ENCODE measurements at regions not wholly inside any gene's neighbourhood (a gene's known extent, or its start where the extent isn't known, plus 50 kb on each side); places are given as distances from the start of the nearest gene placed in this dataset.
A peak's percentile ranks its signal among the peaks of the same experiment; 100 is the strongest.
"Not testable (repeated sequence)": the region's sequence is repeated elsewhere in the genome, so short reads cannot be mapped to it uniquely, and the experiment has no call there.

DNA sequence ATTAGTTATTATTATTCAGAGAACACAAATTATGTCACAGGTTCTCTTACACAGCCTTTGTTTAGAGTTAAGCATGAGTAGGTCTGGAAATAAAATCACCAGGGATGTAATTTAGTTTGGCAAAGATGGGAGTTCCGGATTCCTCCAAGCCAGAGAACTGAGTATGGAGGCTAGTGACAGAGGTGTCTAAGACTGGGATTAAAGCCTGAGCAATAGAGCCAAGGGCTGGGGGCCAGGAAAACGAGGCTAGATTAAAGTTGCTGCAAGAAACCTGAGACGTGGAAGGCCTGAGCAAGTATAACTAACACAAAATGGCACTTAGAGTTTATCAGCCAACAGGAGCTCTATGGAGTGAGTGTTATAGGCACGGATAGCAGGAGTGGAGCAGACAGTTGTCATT is 381.6 kb downstream of the SRGAP2C start:
- no peak overlapping the region for H3K27ac ChIP-seq (ENCODE audit: low read length)
- no peaks in the 10 kb centered on the region for H3K36me3 ChIP-seq (ENCODE audit: control insufficient read depth, insufficient read depth, low read length)
- no peak overlapping the region for H3K4me3 ChIP-seq (ENCODE audit: low read depth in 2 of 2, low read length in 2 of 2)
- TF ChIP-seq POLR2AphosphoS5 (IDR thresholded peaks at IDR 0.05; ENCODE audit: low read depth, low read length): no peak
- TF ChIP-seq, protein P1, sequence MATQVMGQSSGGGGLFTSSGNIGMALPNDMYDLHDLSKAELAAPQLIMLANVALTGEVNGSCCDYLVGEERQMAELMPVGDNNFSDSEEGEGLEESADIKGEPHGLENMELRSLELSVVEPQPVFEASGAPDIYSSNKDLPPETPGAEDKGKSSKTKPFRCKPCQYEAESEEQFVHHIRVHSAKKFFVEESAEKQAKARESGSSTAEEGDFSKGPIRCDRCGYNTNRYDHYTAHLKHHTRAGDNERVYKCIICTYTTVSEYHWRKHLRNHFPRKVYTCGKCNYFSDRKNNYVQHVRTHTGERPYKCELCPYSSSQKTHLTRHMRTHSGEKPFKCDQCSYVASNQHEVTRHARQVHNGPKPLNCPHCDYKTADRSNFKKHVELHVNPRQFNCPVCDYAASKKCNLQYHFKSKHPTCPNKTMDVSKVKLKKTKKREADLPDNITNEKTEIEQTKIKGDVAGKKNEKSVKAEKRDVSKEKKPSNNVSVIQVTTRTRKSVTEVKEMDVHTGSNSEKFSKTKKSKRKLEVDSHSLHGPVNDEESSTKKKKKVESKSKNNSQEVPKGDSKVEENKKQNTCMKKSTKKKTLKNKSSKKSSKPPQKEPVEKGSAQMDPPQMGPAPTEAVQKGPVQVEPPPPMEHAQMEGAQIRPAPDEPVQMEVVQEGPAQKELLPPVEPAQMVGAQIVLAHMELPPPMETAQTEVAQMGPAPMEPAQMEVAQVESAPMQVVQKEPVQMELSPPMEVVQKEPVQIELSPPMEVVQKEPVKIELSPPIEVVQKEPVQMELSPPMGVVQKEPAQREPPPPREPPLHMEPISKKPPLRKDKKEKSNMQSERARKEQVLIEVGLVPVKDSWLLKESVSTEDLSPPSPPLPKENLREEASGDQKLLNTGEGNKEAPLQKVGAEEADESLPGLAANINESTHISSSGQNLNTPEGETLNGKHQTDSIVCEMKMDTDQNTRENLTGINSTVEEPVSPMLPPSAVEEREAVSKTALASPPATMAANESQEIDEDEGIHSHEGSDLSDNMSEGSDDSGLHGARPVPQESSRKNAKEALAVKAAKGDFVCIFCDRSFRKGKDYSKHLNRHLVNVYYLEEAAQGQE (IDR thresholded peaks at IDR 0.05; ENCODE audit: insufficient read depth in 1 of 2, low read depth in 2 of 2, low read length in 1 of 2): no peak
- no peak for TF ChIP-seq SIN3A (IDR thresholded peaks at IDR 0.05; ENCODE audit: borderline replicate concordance, insufficient read depth, low read depth, low read length)
- TF ChIP-seq, protein P2, sequence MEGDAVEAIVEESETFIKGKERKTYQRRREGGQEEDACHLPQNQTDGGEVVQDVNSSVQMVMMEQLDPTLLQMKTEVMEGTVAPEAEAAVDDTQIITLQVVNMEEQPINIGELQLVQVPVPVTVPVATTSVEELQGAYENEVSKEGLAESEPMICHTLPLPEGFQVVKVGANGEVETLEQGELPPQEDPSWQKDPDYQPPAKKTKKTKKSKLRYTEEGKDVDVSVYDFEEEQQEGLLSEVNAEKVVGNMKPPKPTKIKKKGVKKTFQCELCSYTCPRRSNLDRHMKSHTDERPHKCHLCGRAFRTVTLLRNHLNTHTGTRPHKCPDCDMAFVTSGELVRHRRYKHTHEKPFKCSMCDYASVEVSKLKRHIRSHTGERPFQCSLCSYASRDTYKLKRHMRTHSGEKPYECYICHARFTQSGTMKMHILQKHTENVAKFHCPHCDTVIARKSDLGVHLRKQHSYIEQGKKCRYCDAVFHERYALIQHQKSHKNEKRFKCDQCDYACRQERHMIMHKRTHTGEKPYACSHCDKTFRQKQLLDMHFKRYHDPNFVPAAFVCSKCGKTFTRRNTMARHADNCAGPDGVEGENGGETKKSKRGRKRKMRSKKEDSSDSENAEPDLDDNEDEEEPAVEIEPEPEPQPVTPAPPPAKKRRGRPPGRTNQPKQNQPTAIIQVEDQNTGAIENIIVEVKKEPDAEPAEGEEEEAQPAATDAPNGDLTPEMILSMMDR (IDR thresholded peaks at IDR 0.05): no peak
- no peak for TF ChIP-seq TCF7L2 (IDR thresholded peaks at IDR 0.05; ENCODE audit: low read depth, low read length)
- intact Hi-C loops (cut with micrococcal nuclease; ENCODE audit: unreplicated experiment) (no loop called here), in situ Hi-C loops (cut with HindIII; ENCODE audit: low pct_unique_long_range_greater_than_20kb, low sequenced_read_pairs) (no loop called here)
- ChIA-PET POLR2A (no interaction called here), CTCF (no interaction called here)
- BruUV-seq (replicated peaks): no TSS peak
- no peak for DNase-seq (ENCODE audit: low read depth, low spot score)
- no peaks in the 10 kb centered on the region for H3K4me1 ChIP-seq (ENCODE audit: control insufficient read depth, insufficient read depth, low read length)
- H3K27me3 ChIP-seq (ENCODE audit: control insufficient read depth, insufficient read depth, low read length): peaks cover 2% of the 10 kb centered on the region; the same call in 1 of the 2 replicates
- H3K9me3 ChIP-seq (ENCODE audit: control insufficient read depth, insufficient read depth, low read depth, low read length): no peaks in the 10 kb centered on the region
- no peak for ATAC-seq

DNA sequence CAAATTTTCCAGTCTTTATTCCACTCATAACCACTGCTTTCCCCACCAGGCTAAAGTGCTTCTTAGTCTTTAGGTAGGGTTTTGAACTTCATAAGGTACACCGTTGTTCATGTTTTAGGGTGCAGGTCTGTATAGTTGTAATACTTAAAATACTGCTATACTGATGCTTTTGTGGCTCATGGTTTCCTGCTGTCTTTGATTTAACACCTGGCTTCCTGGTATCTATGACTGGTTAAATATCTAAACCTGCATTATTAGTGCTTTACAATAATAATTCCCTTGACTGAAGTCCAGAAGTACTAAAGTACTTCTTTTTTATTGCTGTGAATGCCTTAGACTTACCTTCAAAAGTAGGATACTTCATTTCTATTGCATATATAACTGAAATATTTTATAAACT is 384.7 kb downstream of the SRGAP2C start:
- in situ Hi-C loops (cut with HindIII; ENCODE audit: low pct_unique_long_range_greater_than_20kb, low sequenced_read_pairs): no loop called here
- ATAC-seq (no peak), DNase-seq (ENCODE audit: low read depth, low spot score) (no peak)
- CTCF ChIA-PET: no interaction called here
- Histone ChIP-seq H3K27me3 (ENCODE audit: control insufficient read depth, insufficient read depth, low read length) (no peaks in the 10 kb centered on the region), H3K4me3 (ENCODE audit: low read depth in 2 of 2, low read length in 2 of 2) (no peak overlapping the region), H3K4me1 (ENCODE audit: control insufficient read depth, insufficient read depth, low read length) (no peaks in the 10 kb centered on the region), H3K27ac (ENCODE audit: low read length) (no peak overlapping the region), H3K9me3 (ENCODE audit: control insufficient read depth, insufficient read depth, low read depth, low read length) (no peaks in the 10 kb centered on the region), H3K36me3 (ENCODE audit: control insufficient read depth, insufficient read depth, low read length) (no peaks in the 10 kb centered on the region)
- no TSS peak for BruUV-seq (replicated peaks)
- POLR2A ChIA-PET: no interaction called here
- TF ChIP-seq POLR2AphosphoS5 (IDR thresholded peaks at IDR 0.05; ENCODE audit: low read depth, low read length): no peak
- TF ChIP-seq SIN3A (IDR thresholded peaks at IDR 0.05; ENCODE audit: borderline replicate concordance, insufficient read depth, low read depth, low read length): no peak
- TF ChIP-seq, protein P1 (IDR thresholded peaks at IDR 0.05; ENCODE audit: insufficient read depth in 1 of 2, low read depth in 2 of 2, low read length in 1 of 2): no peak
- TF ChIP-seq, protein P2 (IDR thresholded peaks at IDR 0.05): no peak
- no peak for TF ChIP-seq TCF7L2 (IDR thresholded peaks at IDR 0.05; ENCODE audit: low read depth, low read length)
- intact Hi-C loops (cut with micrococcal nuclease; ENCODE audit: unreplicated experiment): no loop called here

DNA sequence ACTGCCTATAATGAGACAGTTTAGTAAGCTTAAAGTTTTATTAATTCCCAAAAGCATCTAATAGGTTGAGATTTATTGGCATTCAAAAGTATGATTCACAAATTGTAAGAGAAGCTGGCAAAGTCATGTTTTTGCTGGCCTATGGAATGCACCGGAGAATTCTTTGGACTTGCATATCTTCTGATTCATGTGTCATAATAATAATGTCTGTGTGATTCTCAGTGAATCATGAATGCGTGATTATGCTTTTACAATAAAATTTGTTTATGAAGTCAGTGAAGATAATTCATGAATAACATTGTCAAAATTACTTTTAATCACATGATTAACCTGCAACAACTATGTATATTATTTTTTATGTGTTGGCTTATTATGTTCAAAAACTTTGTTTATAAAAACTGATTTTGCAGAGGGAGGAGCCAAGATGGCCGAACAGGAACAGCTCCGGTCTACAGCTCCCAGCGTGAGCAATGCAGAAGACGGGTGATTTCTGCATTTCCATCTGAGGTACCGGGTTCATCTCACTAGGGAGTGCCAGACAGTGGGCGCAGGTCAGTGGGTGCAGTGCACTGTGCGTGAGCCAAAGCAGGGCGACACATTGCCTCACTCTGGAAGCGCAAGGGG is 389.2 kb downstream of the SRGAP2C start:
- ATAC-seq; intact Hi-C loops (cut with micrococcal nuclease; ENCODE audit: unreplicated experiment); H3K27me3 ChIP-seq (ENCODE audit: control insufficient read depth, insufficient read depth, low read length); H3K36me3 ChIP-seq (ENCODE audit: control insufficient read depth, insufficient read depth, low read length); H3K9me3 ChIP-seq (ENCODE audit: control insufficient read depth, insufficient read depth, low read depth, low read length); H3K4me3 ChIP-seq (ENCODE audit: low read depth in 2 of 2, low read length in 2 of 2); BruUV-seq (replicated peaks); H3K27ac ChIP-seq (ENCODE audit: low read length); POLR2A ChIA-PET; CTCF ChIA-PET; H3K4me1 ChIP-seq (ENCODE audit: control insufficient read depth, insufficient read depth, low read length); in situ Hi-C loops (cut with HindIII; ENCODE audit: low pct_unique_long_range_greater_than_20kb, low sequenced_read_pairs): not testable (repeated sequence)
- DNase-seq (ENCODE audit: low read depth, low spot score): peak; percentile 7

DNA sequence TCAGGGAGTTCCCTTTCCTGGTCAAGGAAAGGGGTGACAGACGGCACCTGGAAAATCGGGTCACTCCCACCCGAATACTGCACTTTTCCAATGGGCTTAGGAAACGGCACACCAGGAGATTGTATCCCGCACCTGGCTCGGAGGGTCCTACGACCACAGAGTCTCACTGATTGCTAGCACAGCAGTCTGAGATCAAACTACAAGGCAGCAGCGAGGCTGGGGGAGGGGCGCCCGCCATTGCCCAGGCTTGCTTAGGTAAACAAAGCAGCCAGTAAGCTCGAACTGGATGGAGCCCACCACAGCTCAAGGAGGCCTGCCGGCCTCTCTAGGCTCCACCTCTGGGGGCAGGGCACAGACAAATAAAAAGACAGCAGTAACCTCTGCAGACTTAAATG is 389.7 kb downstream of the SRGAP2C start:
- H3K4me1 ChIP-seq (ENCODE audit: control insufficient read depth, insufficient read depth, low read length); H3K4me3 ChIP-seq (ENCODE audit: low read depth in 2 of 2, low read length in 2 of 2); H3K27ac ChIP-seq (ENCODE audit: low read length); DNase-seq (ENCODE audit: low read depth, low spot score); H3K36me3 ChIP-seq (ENCODE audit: control insufficient read depth, insufficient read depth, low read length); H3K9me3 ChIP-seq (ENCODE audit: control insufficient read depth, insufficient read depth, low read depth, low read length); in situ Hi-C loops (cut with HindIII; ENCODE audit: low pct_unique_long_range_greater_than_20kb, low sequenced_read_pairs); H3K27me3 ChIP-seq (ENCODE audit: control insufficient read depth, insufficient read depth, low read length); intact Hi-C loops (cut with micrococcal nuclease; ENCODE audit: unreplicated experiment); POLR2A ChIA-PET; ATAC-seq; BruUV-seq (replicated peaks); CTCF ChIA-PET: not testable (repeated sequence)

Measured in Panc1 (cell line).